SK-N-MC (cell line): ENCODE measurements at regions not wholly inside any gene's neighbourhood (a gene's known extent, or its start where the extent isn't known, plus 50 kb on each side); places are given as distances from the start of the nearest gene placed in this dataset.

Source experiments
- EZH2 ChIP-seq: fragments of 200-600 bp; sonication (generic); IDR thresholded peaks from one replicate; pipeline ENCODE4 v1.6.1; 2017; ENCODE audit warnings: antibody characterized with exemption
- FOXP2 ChIP-seq: optimal IDR thresholded peaks from 2 replicates; pipeline ENCODE3; 2011; ENCODE audit warnings: mild to moderate bottlenecking, moderate library complexity; ENCODE audit not compliant: insufficient read depth; ENCODE audit errors: extremely low read length, control extremely low read depth

- TF ChIP-seq FOXP2 (no peak), EZH2 (no peak)
Observed at GRCh38 chr2:53366543-53366942, 401.1 kb upstream of the CHAC2 start.
